IMR-90 (cell line): ENCODE measurements at regions not wholly inside any gene's neighbourhood (a gene's known extent, or its start where the extent isn't known, plus 50 kb on each side); places are given as distances from the start of the nearest gene placed in this dataset.

Source experiments
- BHLHE40 ChIP-seq: fragments of 150-350 bp; IDR thresholded peaks from 2 replicates; pipeline ENCODE4 v1.6.1; 2016; ENCODE audit warnings: mild to moderate bottlenecking, low read depth, low read length
- CHD1 ChIP-seq: IDR thresholded peaks from 2 replicates; pipeline ENCODE4 v1.6.1; 2012; ENCODE audit warnings: low read depth, low read length, improper control_type of control experiment
- CTCF ChIP-seq: conservative IDR thresholded peaks from 2 replicates; pipeline ENCODE4 v1.5.1; 2012; ENCODE audit warnings: mild to moderate bottlenecking, low read depth, low read length, improper control_type of control experiment
- POLR2A ChIP-seq: IDR thresholded peaks from 2 replicates; pipeline ENCODE4 v1.6.1; 2012; ENCODE audit warnings: mild to moderate bottlenecking, low read depth, low read length
- RAD21 ChIP-seq: IDR thresholded peaks from 2 replicates; pipeline ENCODE4 v1.6.1; 2012; ENCODE audit warnings: low read length, improper control_type of control experiment
- RCOR1 ChIP-seq: IDR thresholded peaks from 2 replicates; pipeline ENCODE4 v1.6.1; 2012; ENCODE audit warnings: mild to moderate bottlenecking, low read length, improper control_type of control experiment; ENCODE audit not compliant: insufficient replicate concordance
- SMC3 ChIP-seq: fragments of 150-350 bp; IDR thresholded peaks from 2 replicates; pipeline ENCODE4 v1.6.1; 2016; ENCODE audit warnings: low read depth, mild to moderate bottlenecking, antibody characterized with exemption, low read length, moderate library complexity

GRCh38 chr6:108735310-108736001, 112.8 kb upstream of the ARMC2 start:
- TF ChIP-seq POLR2A (no peak), CTCF (no peak), CHD1 (no peak), BHLHE40 (no peak), RAD21 (no peak), RCOR1 (no peak), SMC3 (no peak)
